ENCODE measurements at regions not wholly inside any gene's neighbourhood (a gene's known extent, or its start where the extent isn't known, plus 50 kb on each side); places are given as distances from the start of the nearest gene placed in this dataset.

- DNase-seq (ENCODE audit: low read depth) = no peak
Measured at GRCh38 chr4:18285357-18285756, 263.8 kb upstream of the LCORL start.

GRCh38 chr4:18278244-18278643, 256.7 kb upstream of the LCORL start:
- no peak for DNase-seq (ENCODE audit: low read depth)

GRCh38 chr4:18262832-18263231, 241.3 kb upstream of the LCORL start:
- DNase-seq (ENCODE audit: low read depth) = no peak

GRCh38 chr4:18252052-18252451, 230.5 kb upstream of the LCORL start:
- DNase-seq (ENCODE audit: low read depth) = no peak

GRCh38 chr4:18250564-18250963, 229.0 kb upstream of the LCORL start:
- DNase-seq (ENCODE audit: low read depth) = no peak

- DNase-seq (ENCODE audit: low read depth) = no peak
Measured at GRCh38 chr4:18248611-18249010, 227.1 kb upstream of the LCORL start.

GRCh38 chr4:18247189-18247588, 225.6 kb upstream of the LCORL start:
- no peak for DNase-seq (ENCODE audit: low read depth)

- no peak for DNase-seq (ENCODE audit: low read depth)
Measured at GRCh38 chr4:18242919-18243693, 221.6 kb upstream of the LCORL start.

GRCh38 chr4:18241727-18242126, 220.2 kb upstream of the LCORL start:
- DNase-seq (ENCODE audit: low read depth) = no peak

- DNase-seq (ENCODE audit: low read depth) = no peak
Measured at GRCh38 chr4:18234108-18234507, 212.6 kb upstream of the LCORL start.

- no peak for DNase-seq (ENCODE audit: low read depth)
Measured at GRCh38 chr4:18231726-18232125, 210.2 kb upstream of the LCORL start.

- DNase-seq (ENCODE audit: low read depth) = no peak
Measured at GRCh38 chr4:18227880-18228279, 206.3 kb upstream of the LCORL start.

- DNase-seq (ENCODE audit: low read depth) = no peak
Measured at GRCh38 chr4:18214411-18215055, 193.0 kb upstream of the LCORL start.

- DNase-seq (ENCODE audit: low read depth) = no peak
Measured at GRCh38 chr4:18213576-18214198, 192.1 kb upstream of the LCORL start.

- no peak for DNase-seq (ENCODE audit: low read depth)
Measured at GRCh38 chr4:18209448-18209847, 187.9 kb upstream of the LCORL start.

- no peak for DNase-seq (ENCODE audit: low read depth)
Measured at GRCh38 chr4:18203966-18204365, 182.4 kb upstream of the LCORL start.

GRCh38 chr4:18202486-18202885, 180.9 kb upstream of the LCORL start:
- no peak for DNase-seq (ENCODE audit: low read depth)

GRCh38 chr4:18201885-18202284, 180.3 kb upstream of the LCORL start:
- no peak for DNase-seq (ENCODE audit: low read depth)

- DNase-seq (ENCODE audit: low read depth) = no peak
Measured at GRCh38 chr4:18198653-18199052, 177.1 kb upstream of the LCORL start.

- no peak for DNase-seq (ENCODE audit: low read depth)
Measured at GRCh38 chr4:18197467-18197866, 175.9 kb upstream of the LCORL start.

- DNase-seq (ENCODE audit: low read depth) = no peak
Measured at GRCh38 chr4:18194278-18194677, 172.7 kb upstream of the LCORL start.

GRCh38 chr4:18192901-18193300, 171.3 kb upstream of the LCORL start:
- DNase-seq (ENCODE audit: low read depth) = no peak

GRCh38 chr4:18185491-18185890, 163.9 kb upstream of the LCORL start:
- no peak for DNase-seq (ENCODE audit: low read depth)
